SW 1271 (cell line): ENCODE measurements at regions not wholly inside any gene's neighbourhood (a gene's known extent, or its start where the extent isn't known, plus 50 kb on each side); places are given as distances from the start of the nearest gene placed in this dataset.
A peak's percentile ranks its signal among the peaks of the same experiment; 100 is the strongest.
"Not testable (repeated sequence)": the region's sequence is repeated elsewhere in the genome, so short reads cannot be mapped to it uniquely, and the experiment has no call there.

Experiments
- DNase-seq, 2 experiments: peaks; one replicate each; lab custom pipeline; 2025; lab: John Stamatoyannopoulos, UW

- peak in 1 of 2 experiments; percentile 28 for DNase-seq
Measured at GRCh38 chr12:41663598-41664265, 475.6 kb downstream of the PDZRN4 start.

- DNase-seq: no peak
Measured at GRCh38 chr12:41661141-41661765, 473.1 kb downstream of the PDZRN4 start.

GRCh38 chr12:41656454-41656853 is 468.3 kb downstream of the PDZRN4 start:
- DNase-seq: no peak

- no peak for DNase-seq
Measured at GRCh38 chr12:41653386-41654326, 465.5 kb downstream of the PDZRN4 start.

GRCh38 chr12:41652981-41653380 is 464.9 kb downstream of the PDZRN4 start:
- no peak for DNase-seq

- no peak for DNase-seq
Measured at GRCh38 chr12:41645624-41646023, 457.5 kb downstream of the PDZRN4 start.

GRCh38 chr12:41642808-41643207 is 454.7 kb downstream of the PDZRN4 start:
- DNase-seq: not testable (repeated sequence)

GRCh38 chr12:41636653-41637052 is 448.5 kb downstream of the PDZRN4 start:
- DNase-seq: no peak

- DNase-seq: no peak
Measured at GRCh38 chr12:41635626-41636364, 447.7 kb downstream of the PDZRN4 start.

- DNase-seq: no peak
Measured at GRCh38 chr12:41634091-41634490, 446.0 kb downstream of the PDZRN4 start.

GRCh38 chr12:41629611-41630010 is 441.5 kb downstream of the PDZRN4 start:
- DNase-seq: no peak

- no peak for DNase-seq
Measured at GRCh38 chr12:41627476-41627875, 439.4 kb downstream of the PDZRN4 start.

- DNase-seq: no peak
Measured at GRCh38 chr12:41624571-41624970, 436.5 kb downstream of the PDZRN4 start.
